HG02973 (cell line): ENCODE measurements at regions not wholly inside any gene's neighbourhood (a gene's known extent, or its start where the extent isn't known, plus 50 kb on each side); places are given as distances from the start of the nearest gene placed in this dataset.
"Not testable (repeated sequence)": the region's sequence is repeated elsewhere in the genome, so short reads cannot be mapped to it uniquely, and the experiment has no call there.

ENCODE experiments used
- ATAC-seq: cut with Tn5 transposase; IDR thresholded peaks from one replicate; pipeline ENCODE4 v1.9.1; 2021; ENCODE audit warnings: moderate library complexity; ENCODE audit not compliant: unreplicated experiment

GRCh38 chr4:68720723-68721122, 50.3 kb upstream of the UGT2B15 start:
- ATAC-seq = not testable (repeated sequence)

- no peak for ATAC-seq
Observed at GRCh38 chr4:68724426-68724825, 54.0 kb upstream of the UGT2B15 start.

- ATAC-seq = no peak
Observed at GRCh38 chr4:68724922-68725321, 54.5 kb upstream of the UGT2B15 start.

GRCh38 chr4:68732653-68733466, 62.4 kb upstream of the UGT2B15 start:
- ATAC-seq = peak; percentile 91

GRCh38 chr4:68734095-68734494, 63.6 kb upstream of the UGT2B15 start:
- peak; percentile 60 for ATAC-seq

GRCh38 chr4:68735106-68735505, 64.7 kb upstream of the UGT2B15 start:
- ATAC-seq = no peak

GRCh38 chr4:68736813-68737212, 66.4 kb upstream of the UGT2B15 start:
- no peak for ATAC-seq

- ATAC-seq = no peak
Observed at GRCh38 chr4:68738036-68738435, 67.6 kb upstream of the UGT2B15 start.

GRCh38 chr4:68744368-68744767, 71.4 kb upstream of the UGT2B10 start:
- ATAC-seq = no peak

- no peak for ATAC-seq
Observed at GRCh38 chr4:68748181-68748991, 67.4 kb upstream of the UGT2B10 start.

- ATAC-seq = no peak
Observed at GRCh38 chr4:68750555-68750954, 65.2 kb upstream of the UGT2B10 start.

GRCh38 chr4:68751138-68751537, 64.7 kb upstream of the UGT2B10 start:
- no peak for ATAC-seq

- no peak for ATAC-seq
Observed at GRCh38 chr4:68765876-68766275, 49.9 kb upstream of the UGT2B10 start.
